ENCODE measurements at regions not wholly inside any gene's neighbourhood (a gene's known extent, or its start where the extent isn't known, plus 50 kb on each side); places are given as distances from the start of the nearest gene placed in this dataset.

- no peak for DNase-seq
These were observed 299.6 kb upstream of the NFE2L3 start for GRCh38 chr7:25852211-25852938.

GRCh38 chr7:25852939-25853271, 299.1 kb upstream of the NFE2L3 start:
- no peak for DNase-seq

DNA sequence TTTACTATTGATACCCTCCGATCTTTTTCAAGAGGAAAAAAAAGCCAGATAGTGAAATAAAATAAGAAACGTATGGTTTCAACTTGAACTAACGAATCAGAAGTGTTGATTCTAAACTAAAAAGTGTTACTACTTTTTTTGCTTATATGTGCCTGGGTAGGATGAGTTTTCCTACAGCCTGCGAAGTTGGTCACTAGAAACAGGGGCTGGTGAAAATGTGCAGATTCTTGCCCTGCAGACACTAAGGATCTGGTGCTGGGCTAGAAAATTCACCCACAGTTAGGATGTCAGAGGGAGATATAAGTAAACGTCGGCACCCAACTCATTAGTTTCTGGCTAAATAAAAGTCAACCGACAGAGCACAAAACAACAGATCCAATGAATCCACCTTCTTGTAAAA, 298.7 kb upstream of the NFE2L3 start:
- DNase-seq: no peak

DNA sequence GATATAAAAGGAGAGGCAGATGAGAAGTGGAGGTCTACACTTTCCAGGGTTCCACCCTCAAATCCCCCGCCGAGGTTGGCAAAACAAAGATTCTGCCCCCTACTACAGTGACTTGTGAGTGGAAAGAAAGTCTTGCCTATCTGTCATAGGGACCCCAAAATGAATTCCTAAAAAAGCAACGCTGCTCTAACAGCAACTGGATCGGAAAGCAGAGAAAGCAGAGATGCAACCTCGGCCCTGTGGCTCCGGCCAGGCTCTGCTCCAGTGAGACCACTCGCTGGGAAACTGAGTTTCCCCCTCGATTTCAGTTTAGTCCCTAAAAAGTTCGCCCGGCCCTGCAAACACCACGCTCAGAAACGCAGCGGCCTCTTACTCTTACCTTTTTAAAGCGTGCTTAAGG, 297.9 kb upstream of the NFE2L3 start:
- no peak for DNase-seq

DNA sequence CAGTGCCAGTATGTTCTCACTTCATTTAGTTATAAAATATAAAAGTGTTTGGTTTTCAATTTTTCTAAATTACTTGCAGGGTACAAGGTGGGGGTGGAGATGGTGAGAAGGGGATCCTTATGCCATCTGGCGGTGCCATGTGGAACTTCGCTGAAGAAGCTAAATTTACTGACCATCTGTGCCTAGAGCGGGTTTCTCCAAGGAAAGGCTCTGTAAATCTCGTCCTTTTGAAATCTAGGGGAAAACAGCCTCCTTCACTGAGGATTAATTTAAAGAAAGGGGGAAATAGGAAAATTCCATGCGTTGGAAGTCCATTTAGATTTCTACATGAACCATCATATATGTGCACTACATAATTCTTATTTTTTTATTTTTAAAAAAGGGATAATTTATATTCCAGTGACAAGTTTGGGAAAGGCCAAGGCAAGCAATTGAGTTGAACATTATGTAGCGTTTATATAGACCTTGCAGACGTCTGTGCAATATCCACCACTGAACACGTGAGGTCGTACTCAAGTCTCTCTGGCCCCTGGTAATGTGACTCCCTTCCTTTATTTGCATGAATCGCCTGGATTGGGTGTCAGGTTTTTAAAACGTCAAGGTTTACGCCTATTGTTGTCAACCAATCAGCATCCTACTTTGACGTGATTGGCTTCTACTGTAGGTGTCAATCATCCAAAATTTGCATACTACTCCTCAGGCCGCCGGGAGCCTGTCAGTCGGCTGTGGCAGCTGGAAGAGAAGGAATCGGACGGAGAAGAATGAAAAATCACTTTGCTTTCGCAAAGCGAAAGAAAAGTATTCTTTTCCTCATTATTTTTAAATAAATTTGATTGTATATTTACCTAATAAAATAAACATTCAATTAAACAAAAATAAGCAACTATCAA, 297.1 kb upstream of the NFE2L3 start:
- DNase-seq: no peak

DNA sequence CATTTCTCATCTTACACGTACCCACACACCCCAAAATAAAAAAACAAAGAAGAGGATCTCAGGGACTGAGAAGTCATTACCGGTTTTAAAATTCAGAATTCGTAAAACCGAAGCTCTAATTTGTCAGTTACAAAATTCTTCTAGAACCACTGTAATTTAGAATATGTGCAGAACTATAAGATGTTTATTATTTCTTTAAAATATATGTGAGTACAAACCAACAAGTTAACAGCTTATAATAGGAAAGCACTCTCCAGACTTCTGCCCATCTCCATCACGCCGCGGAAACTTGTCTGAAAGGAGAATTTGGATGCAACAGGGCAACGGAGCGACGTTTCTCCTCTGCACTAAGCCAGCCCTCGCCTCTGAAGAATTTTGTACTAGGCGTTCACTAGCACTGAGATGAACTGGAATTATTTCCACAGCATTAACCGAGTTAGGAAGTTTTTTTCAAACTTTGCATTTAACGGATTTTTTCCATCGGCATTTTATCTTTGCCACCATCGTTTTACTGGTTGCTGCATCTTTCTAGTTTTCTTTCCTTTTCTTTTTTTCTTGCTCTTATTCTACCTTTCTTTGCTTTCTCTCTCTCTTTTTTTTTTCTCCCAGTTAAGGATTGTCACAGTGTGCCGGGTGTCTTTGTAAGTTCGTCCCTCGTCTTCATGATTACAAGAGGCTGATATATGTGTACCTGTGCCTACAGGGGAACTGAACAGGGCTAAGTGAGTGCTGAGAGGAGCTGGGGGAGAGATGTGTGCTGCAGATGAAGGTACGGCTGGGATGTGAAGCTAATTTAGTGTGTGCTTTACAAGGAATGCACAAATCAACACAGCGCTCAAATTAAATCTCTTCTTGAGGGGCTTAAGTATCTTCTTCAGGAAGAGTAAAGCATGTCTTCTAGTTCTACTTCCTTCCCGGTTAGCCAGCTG, 295.9 kb upstream of the NFE2L3 start:
- DNase-seq: no peak

DNA sequence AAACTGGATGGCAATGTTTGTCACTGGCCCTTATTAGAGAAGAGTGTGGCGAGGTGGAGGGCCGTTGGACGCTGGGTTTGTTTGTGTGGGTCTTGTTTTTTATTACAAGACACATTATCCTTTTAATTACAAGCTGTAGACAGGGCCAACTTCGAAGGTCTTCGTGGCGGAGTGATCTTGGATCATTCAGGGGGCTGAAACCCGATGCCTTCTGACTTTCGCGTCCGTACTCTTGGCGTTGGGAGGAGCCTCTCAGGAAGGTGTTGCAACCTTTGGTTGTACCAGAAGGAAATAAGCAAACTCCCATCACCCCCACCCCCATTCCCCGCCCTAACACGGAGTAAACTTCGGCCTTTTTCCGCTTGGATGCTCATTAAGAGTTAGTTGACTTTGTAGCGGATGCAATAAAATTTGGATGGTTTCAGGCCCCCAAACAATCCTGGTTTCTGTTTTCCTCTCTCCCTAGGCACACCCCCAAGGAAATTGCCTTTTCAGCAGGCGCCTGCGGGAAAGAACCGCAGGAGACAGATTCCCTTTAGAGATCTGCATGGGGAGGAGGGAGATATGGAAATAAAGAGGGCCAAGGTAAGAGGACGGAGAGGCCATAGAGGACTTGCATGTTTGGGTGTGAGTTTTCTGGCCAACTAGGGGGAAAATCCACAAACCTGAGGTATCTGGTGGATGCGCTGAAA, 294.5 kb upstream of the NFE2L3 start:
- DNase-seq: no peak

- no peak for DNase-seq
These were observed 293.8 kb upstream of the NFE2L3 start for GRCh38 chr7:25858200-25858524.

DNA sequence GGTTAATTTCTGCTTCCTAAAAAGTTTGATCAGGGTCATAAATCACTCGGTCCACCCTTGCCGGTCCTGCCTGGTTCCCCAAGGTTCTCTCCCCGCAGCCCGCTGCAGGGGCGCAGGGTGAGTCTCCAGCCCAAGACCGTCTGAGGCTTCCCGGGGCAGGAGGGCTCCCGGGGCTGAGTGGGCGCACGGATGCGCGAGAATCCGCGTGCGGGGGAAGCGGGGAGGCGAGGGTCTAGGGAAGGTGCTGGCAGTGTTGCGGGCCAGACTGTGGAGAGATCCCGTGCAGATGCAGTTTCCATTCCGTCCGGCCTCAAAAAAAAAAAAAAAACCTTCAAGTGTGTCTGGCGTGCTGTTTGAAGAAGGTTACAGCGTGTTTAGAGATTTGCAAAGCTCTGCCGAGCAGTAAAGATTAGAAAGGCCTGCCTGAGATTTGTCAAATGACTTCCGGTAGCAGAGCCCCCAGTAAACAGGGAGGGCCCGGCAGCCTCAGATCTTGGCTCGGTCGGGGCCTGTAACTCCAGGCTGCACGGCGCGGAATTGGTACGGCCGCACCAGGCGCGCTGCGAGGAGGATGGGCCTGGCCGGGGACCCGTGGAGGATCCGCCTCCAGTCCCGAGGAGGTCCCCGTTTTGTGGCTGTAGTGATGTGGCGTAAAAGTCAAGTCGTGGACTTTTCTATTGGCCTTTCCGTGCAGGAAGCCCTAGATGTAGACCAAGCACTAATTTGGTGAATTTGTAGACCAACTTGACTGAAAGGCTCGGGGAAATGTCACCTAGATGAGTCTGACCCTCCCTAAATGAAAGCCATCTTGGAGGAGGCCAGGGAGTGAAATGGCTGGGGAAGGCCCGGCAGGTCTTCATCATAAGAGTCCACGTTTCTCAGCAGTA, 293.2 kb upstream of the NFE2L3 start:
- DNase-seq: no peak

GRCh38 chr7:25859412-25860274, 292.4 kb upstream of the NFE2L3 start:
- no peak for DNase-seq

DNA sequence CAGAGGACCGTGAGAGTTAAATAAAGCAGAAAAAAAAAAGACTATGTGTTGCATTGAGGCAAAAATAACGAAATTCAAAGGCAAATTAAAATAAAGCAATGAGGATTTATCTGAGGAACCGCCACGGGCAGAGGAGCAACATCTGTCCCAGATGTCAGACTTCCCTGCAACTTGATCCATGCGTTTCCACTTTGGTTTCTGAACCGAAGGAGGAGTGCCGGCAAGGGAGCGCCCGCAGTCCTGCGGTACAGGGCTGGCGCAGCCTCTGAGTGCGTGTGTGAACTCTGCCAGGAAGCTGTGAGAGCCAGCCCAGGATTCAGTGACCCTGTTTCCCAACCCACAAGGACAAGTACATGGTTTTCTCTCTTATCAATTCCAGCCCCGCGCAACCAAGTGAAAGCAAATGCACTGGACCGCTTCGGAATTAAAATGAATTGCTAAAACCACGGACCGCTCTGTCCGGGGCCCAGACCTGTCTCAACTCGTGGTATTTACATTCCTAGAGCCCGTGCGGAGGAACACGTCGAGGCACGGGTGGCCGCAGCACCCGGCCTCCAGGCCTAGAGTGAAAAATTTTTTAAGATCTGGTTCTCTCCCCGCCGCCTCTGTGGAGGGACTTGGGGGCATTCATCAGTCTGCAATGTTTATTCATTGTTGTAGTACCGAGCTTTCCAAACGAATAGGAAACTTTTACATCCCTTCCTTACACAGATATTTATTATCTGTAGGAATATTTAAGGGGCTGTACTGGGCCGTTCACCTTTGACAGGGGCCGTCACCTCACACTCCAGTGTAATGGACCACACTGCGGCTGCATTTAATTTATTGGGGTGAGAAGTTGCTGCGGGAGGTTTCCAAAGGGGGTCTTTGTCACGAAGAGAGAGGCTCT, 291.5 kb upstream of the NFE2L3 start:
- DNase-seq: no peak

DNA sequence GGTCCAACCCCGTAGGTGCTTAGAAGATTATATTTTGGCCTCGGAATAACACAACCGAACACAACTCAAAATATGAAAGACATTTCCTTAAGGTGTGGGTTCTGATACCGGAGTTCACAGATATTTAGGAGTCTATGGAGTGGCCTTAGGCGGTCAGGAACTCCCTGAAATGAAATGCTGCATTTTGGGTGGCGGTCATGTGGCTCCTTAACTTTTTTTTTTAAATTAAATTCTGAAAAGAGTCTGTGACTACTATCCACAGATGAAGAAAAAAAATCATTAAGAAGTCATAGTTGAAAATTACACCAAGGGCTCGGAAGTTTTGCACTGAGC, 290.9 kb upstream of the NFE2L3 start:
- no peak for DNase-seq

DNA sequence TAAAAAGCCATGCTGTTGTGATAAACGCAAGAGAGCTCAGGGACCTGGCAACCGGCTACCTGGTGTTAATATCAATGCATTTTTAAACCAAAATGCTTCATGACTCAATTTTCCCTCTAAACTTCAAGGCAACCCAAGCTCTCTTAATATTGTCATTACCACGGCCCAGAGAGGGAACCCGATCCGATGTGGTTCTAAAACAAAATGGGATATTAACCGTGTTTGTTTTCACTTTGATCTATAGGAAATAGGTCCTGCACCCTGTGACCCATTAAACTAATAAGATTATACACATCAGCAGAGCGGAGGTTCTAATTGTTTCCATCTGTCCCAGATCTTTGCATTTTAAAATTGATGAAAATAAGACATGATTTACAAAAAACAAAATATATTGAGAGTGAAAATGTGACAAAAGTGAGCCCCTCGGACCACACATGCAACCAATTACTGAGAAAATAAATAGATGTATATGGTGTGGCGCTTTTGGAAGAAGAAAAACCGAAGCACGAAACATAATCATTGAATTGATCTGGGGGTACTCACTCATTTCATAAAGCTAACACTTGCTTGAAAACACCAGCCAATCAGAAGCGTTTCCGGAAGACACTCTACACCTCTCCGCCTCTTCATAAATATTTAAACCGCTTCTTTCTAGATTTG, 290.3 kb upstream of the NFE2L3 start:
- no peak for DNase-seq

- DNase-seq: peak; percentile 76
These were observed 289.6 kb upstream of the NFE2L3 start for GRCh38 chr7:25862261-25863004.

- no peak for DNase-seq
These were observed 288.8 kb upstream of the NFE2L3 start for GRCh38 chr7:25863005-25863728.

DNA sequence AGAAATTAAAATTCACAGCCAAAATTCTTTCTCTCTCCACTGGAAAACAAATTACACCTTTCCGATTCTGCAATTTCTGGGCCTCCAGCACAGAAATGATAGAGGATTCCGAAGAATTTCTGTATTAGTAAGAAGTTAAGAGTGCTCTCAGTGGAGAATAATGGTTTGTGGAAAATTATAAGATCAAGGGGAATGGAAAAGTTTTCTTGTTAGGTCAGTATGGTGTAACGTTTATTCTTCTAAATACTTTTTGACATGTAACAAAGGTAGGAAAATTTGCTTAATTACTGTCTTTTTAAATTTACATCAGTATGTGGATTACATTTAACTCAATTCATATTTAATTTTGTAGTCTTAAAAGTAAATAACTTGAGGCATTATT, 288.3 kb upstream of the NFE2L3 start:
- DNase-seq: no peak

DNA sequence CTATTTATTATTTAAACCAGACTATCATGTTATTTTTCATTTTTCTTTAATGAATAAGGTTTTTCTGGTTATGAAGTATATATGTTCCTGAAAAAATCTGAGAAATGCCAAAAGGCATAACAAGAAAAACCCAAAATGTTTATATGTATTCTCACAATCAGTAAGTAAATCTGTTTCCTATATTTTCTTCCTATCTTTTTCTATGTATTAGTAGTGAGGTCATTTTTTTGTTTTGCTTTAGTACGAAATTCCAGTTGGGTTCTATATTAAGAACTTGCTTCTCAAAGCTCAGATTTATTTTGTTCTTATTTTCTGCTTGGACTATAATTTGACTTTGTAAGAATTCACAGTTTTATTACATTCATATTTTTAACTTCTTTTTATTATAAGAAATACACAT, 287.5 kb upstream of the NFE2L3 start:
- no peak for DNase-seq

Measured in central memory CD4-positive, alpha-beta T cell (primary cell).